Kidney epithelial cell (primary cell): ENCODE measurements at regions not wholly inside any gene's neighbourhood (a gene's known extent, or its start where the extent isn't known, plus 50 kb on each side); places are given as distances from the start of the nearest gene placed in this dataset.

Experiments used
- DNase-seq: peaks from one replicate; pipeline ENCODE4 v3.0.0-alpha.2; 2010; ENCODE audit warnings: low read depth
- H3K27me3 ChIP-seq: 2 replicates; pipeline ENCODE4 v1.6.0; 2011; ENCODE audit warnings: low read length; ENCODE audit not compliant: control insufficient read depth, insufficient read depth
- H3K36me3 ChIP-seq: 2 replicates; pipeline ENCODE4 v1.5.1; 2011; ENCODE audit warnings: low read length; ENCODE audit not compliant: control insufficient read depth, insufficient read depth
- H3K4me3 ChIP-seq: 2 replicates; pipeline ENCODE4 v1.5.1; 2011; ENCODE audit warnings: low read depth, mild to moderate bottlenecking, control low read depth, low read length
- TF ChIP-seq, protein P1 (sequence below): IDR thresholded peaks from 2 replicates; pipeline ENCODE4 v1.5.1; 2011; ENCODE audit warnings: mild to moderate bottlenecking, moderate library complexity, low read length, control low read depth, inconsistent platforms; ENCODE audit not compliant: insufficient read depth, poor library complexity, severe bottlenecking

DNA sequence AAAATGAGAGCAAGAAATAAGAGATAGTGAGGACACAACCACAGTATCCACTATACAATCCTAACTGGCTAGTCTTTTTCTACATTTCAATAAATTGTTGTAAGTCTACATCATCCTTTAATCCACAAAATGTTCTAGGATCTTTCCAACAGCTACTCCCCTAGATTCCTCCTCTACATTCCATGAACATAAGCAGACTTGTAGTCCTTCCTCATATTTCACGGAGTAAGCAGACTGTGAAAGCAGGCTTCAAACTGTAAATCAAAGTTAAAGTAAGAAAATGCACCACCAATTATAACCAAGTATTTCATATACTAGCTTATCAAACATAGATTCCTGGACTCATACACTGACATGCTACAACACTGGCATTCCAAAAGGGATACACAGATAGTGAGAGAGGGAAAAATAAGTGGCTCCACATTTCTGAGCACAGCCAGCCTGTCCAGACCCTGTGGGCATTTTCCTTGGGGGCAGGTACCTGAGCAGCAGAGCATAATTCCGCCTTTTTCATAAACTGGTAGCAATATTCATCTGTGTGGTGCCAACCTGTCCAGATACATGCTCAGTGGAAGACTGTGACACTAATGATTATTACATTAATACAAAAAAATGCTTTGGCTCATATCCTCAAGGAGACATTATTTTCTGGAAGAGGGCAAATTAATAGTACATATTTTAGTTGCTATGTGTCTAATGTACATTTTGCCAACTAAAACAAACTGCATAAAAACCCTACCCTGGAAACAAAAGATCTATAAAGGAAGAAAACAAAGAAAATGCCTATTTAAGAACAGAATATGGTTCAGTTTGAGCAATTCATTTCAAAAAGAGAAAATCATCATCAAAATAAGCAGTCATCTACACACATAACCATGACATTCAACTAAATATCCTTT lies 113.3 kb upstream of the FSCB start:
- Histone ChIP-seq H3K27me3 (no peaks in the 10 kb centered on the region), H3K4me3 (no peak overlapping the region), H3K36me3 (no peaks in the 10 kb centered on the region)
- TF ChIP-seq, protein P1, sequence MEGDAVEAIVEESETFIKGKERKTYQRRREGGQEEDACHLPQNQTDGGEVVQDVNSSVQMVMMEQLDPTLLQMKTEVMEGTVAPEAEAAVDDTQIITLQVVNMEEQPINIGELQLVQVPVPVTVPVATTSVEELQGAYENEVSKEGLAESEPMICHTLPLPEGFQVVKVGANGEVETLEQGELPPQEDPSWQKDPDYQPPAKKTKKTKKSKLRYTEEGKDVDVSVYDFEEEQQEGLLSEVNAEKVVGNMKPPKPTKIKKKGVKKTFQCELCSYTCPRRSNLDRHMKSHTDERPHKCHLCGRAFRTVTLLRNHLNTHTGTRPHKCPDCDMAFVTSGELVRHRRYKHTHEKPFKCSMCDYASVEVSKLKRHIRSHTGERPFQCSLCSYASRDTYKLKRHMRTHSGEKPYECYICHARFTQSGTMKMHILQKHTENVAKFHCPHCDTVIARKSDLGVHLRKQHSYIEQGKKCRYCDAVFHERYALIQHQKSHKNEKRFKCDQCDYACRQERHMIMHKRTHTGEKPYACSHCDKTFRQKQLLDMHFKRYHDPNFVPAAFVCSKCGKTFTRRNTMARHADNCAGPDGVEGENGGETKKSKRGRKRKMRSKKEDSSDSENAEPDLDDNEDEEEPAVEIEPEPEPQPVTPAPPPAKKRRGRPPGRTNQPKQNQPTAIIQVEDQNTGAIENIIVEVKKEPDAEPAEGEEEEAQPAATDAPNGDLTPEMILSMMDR = no peak
- no peak for DNase-seq

DNA sequence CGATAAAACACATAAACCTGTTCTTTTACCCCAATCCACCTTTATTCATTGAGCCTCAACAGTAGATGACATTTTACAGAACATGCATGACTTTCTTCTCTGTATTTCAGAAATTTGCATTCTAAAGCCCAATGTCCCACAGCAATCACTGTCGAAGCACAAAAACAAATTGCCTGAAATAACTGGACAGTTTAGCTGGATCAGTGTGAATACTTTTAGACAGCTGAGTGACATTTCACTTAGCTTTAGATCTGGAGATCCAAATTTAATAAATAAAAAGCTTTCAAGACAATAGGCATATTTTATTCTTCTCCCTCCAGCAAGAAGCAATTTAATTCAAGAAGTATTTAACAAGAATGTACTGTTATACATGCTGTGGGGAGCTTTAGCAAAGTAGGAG lies 109.1 kb upstream of the FSCB start:
- no peak for DNase-seq
- TF ChIP-seq, protein P1 = no peak
- Histone ChIP-seq H3K27me3 (no peaks in the 10 kb centered on the region), H3K36me3 (no peaks in the 10 kb centered on the region), H3K4me3 (no peak overlapping the region)

DNA sequence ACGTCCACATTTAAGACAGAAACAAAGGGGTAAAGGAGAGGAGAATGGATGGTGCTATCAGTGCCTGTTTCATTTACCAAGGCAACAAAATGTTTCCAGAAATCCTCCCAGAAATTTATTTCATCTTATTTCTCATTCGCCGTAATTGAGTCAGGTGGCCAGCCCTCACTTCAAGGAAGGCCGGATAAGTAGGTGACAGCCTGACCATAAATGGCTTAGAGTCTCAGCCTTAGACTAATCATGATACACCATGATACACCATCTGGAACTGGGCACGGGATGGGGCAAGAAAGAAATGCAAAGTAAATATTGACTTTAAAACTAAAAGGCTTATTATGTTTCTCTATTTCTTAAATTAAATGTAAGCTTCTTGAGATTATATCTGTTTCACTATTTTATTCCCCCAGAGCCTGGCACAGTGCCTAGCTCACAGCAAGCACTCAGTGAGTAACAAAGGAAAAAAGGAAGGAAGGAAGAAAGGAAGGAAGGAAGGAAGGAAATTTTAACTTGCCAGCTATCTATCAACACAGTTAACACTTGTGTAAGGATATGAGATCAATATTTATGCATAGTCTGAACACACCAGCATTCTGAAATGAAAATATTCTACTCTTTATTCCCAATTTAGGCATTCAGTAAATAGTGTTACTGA lies 106.1 kb upstream of the FSCB start:
- DNase-seq = no peak
- TF ChIP-seq, protein P1 = no peak
- Histone ChIP-seq H3K4me3 (no peak overlapping the region), H3K36me3 (no peaks in the 10 kb centered on the region), H3K27me3 (no peaks in the 10 kb centered on the region)

DNA sequence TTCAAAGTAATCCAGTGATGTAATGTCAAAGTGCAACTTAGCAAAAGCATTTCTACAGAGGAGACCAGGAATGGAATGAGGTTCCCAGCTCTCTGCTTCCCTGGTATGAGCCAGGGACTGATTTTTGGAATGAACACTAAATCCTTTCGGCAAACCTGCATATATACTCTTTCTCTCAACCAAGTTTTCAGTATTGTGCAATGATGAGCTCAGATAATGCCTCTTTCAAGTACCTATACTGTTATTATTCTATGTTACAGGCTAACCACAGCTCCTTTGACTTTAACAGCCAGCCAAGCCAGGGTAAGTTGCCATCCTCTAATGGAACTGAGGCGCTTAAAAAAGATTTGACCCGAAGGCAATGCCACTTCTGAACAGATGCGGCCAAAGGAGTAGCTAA lies 104.9 kb upstream of the FSCB start:
- Histone ChIP-seq H3K27me3 (no peaks in the 10 kb centered on the region), H3K4me3 (no peak overlapping the region), H3K36me3 (no peaks in the 10 kb centered on the region)
- TF ChIP-seq, protein P1 = no peak
- no peak for DNase-seq

DNA sequence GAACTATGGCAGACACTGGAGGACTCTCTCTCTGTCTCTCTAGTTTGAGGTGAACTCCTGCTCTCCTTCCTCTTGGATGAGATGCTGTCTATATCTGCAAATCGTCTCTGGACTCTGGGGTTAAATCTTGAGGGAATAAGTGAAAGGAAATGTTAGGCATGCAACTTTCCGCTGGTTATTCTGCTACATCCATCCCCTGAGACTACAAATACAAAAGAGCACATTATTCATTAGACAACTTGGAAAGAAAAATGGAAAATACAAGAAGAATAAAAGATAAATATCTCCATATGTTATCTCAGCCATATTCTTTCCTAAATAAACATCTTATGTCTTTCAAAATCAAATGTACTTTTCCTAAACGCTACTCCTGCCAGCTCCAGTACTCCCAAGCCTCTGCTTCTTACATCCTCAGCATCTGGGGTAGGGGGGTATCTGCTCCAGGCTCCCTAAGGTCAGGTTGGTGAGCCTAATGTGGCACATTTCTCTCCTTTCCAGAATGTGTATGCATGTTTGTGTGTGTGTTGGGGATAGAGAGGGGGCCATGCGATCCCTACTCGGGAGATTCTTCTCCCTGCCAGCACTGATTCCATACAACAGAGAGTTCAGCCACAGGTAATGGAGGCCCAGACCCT lies 102.9 kb upstream of the FSCB start:
- TF ChIP-seq, protein P1 = no peak
- no peak for DNase-seq
- Histone ChIP-seq H3K4me3 (no peak overlapping the region), H3K27me3 (no peaks in the 10 kb centered on the region), H3K36me3 (no peaks in the 10 kb centered on the region)
